HCT116 (cell line): ENCODE measurements at regions not wholly inside any gene's neighbourhood (a gene's known extent, or its start where the extent isn't known, plus 50 kb on each side); places are given as distances from the start of the nearest gene placed in this dataset.

Source experiments
- ATAC-seq: fragments of 200-7000 bp; cut with Tn5 transposase; 2 replicates; pipeline ENCODE4 v1.9.1; 2020; ENCODE audit warnings: mild to moderate bottlenecking, moderate library complexity
- BruUV-seq: library from RNA; stranded (reverse); fragments of 400-500 nt; replicated peaks from 2 replicates; lab custom pipeline; 2021; lab: Mats Ljungman, UMichigan
- CTCF ChIA-PET: fragments of 300-600 bp; sonication (Branson Sonifier 250); formaldehyde crosslinking; loops from one replicate; lab custom pipeline; 2021; ENCODE audit warnings: antibody characterized with exemption; lab: Charles Lee
- POLR2A ChIA-PET: fragments of 300-600, 350-600 bp; sonication (Branson Sonifier 250); formaldehyde crosslinking; loops from one replicate; lab custom pipeline; 2021; ENCODE audit warnings: antibody characterized with exemption; lab: Charles Lee
- RAD21 ChIA-PET, 2 experiments: fragments of 300-600 bp; sonication (Branson Sonifier 250); formaldehyde crosslinking; loops; one replicate each; lab custom pipeline; 2023; ENCODE audit warnings: low total read pairs in 2 of 2; ENCODE audit not compliant: uncharacterized antibody in 2 of 2, unreplicated experiment in 2 of 2, low non-redundant PET in 1 of 2; lab: Charles Lee
- DNase-seq: peaks from one replicate; pipeline ENCODE4 v3.0.0-alpha.2; 2010; ENCODE audit warnings: low read depth, low spot score
- H2AFZ ChIP-seq: fragments of 200-600 bp; shearing (Covaris generic), sonication (generic); 2 replicates; pipeline ENCODE4 v1.6.1; 2017; ENCODE audit warnings: low read depth, mixed run types, mixed read lengths, antibody characterized with exemption, low read length; ENCODE audit not compliant: poor library complexity, severe bottlenecking
- H3K27ac ChIP-seq: 2 replicates; pipeline ENCODE4 v1.5.1; 2012; ENCODE audit warnings: low read depth, low read length
- H3K27me3 ChIP-seq: fragments of 200-600 bp; sonication (generic); 2 replicates; pipeline ENCODE4 v1.6.1; 2016; ENCODE audit warnings: mixed run types, low read length, mixed read lengths; ENCODE audit not compliant: insufficient read depth
- H3K36me3 ChIP-seq, 2 experiments: fragments of 200-500 bp in 1 of 2; fragments of 200-600 bp in 1 of 2; sonication (Bioruptor generic) in 1 of 2; sonication (generic) in 1 of 2; 2 replicates each; pipeline versions ENCODE4 v1.5.1 to v1.6.1; 2014 to 2016; ENCODE audit warnings: low read length in 2 of 2, inconsistent platforms in 1 of 2, mixed read lengths in 1 of 2, mixed run types in 1 of 2; ENCODE audit not compliant: insufficient read depth in 2 of 2, control insufficient read depth in 1 of 2
- H3K4me1 ChIP-seq, 2 experiments: fragments of 200-600 bp in 1 of 2; sonication (generic) in 1 of 2; 2 replicates each; pipeline versions ENCODE4 v1.5.1 to v1.6.1; 2012 to 2017; ENCODE audit warnings: low read length in 2 of 2, inconsistent platforms in 1 of 2, mild to moderate bottlenecking in 1 of 2, mixed read lengths in 1 of 2, mixed run types in 1 of 2, moderate library complexity in 1 of 2; ENCODE audit not compliant: insufficient read depth in 2 of 2, control insufficient read depth in 1 of 2
- H3K4me2 ChIP-seq: fragments of 200-600 bp; sonication (generic); 2 replicates; pipeline ENCODE4 v1.6.1; 2017; ENCODE audit warnings: mixed run types, low read length, mixed read lengths
- H3K4me3 ChIP-seq, 2 experiments: fragments of 200-600 bp in 1 of 2; sonication (generic) in 1 of 2; replicated peaks in 1 of 2; 2 replicates each; pipeline ENCODE4 v1.5.1; 2011 to 2016; ENCODE audit warnings: low read length in 2 of 2, control low read depth in 1 of 2, low read depth in 1 of 2, mild to moderate bottlenecking in 1 of 2, mixed read lengths in 1 of 2, mixed run types in 1 of 2
- H3K79me2 ChIP-seq: fragments of 200-600 bp; sonication (generic); 2 replicates; pipeline ENCODE4 v1.6.1; 2017; ENCODE audit warnings: mild to moderate bottlenecking, mixed run types, low read length, moderate library complexity, mixed read lengths; ENCODE audit not compliant: insufficient read depth
- H3K9ac ChIP-seq: fragments of 200-600 bp; sonication (generic); 2 replicates; pipeline ENCODE4 v1.6.1; 2016; ENCODE audit warnings: low read length, mixed read lengths
- H3K9me2 ChIP-seq: fragments of 200-600 bp; sonication (generic), shearing (Covaris generic); 2 replicates; pipeline ENCODE4 v1.6.1; 2017; ENCODE audit warnings: mixed run types, mild to moderate bottlenecking, moderate library complexity; ENCODE audit not compliant: insufficient read depth
- H3K9me3 ChIP-seq, 2 experiments: fragments of 200-500 bp in 1 of 2; fragments of 200-600 bp in 1 of 2; sonication (Bioruptor generic) in 1 of 2; sonication (generic) in 1 of 2; 2 replicates each; pipeline ENCODE4 v1.6.1; 2014 to 2017; ENCODE audit warnings: low read length in 2 of 2, mixed read lengths in 2 of 2, inconsistent platforms in 1 of 2, low read depth in 1 of 2, mild to moderate bottlenecking in 1 of 2, mixed run types in 1 of 2, moderate library complexity in 1 of 2; ENCODE audit not compliant: control insufficient read depth in 1 of 2, insufficient read depth in 1 of 2
- H4K20me1 ChIP-seq: fragments of 200-600 bp; sonication (generic), shearing (Covaris generic); 2 replicates; pipeline ENCODE4 v1.6.1; 2017; ENCODE audit warnings: mixed run types, mild to moderate bottlenecking, moderate library complexity; ENCODE audit not compliant: insufficient read depth
- CBX3 ChIP-seq: IDR thresholded peaks from 2 replicates; pipeline ENCODE4 v1.6.1; 2012; ENCODE audit warnings: low read depth
- CEBPB ChIP-seq: IDR thresholded peaks from 2 replicates; pipeline ENCODE4 v1.6.1; 2012; ENCODE audit warnings: low read depth
- CTCF ChIP-seq, 3 experiments: fragments of 200-600 bp in 1 of 3; sonication (generic) in 1 of 3; IDR thresholded peaks in 2 of 3; conservative IDR thresholded peaks in 1 of 3; 2 replicates each; pipeline ENCODE4 v1.5.1; 2012 to 2017; ENCODE audit warnings: low read depth in 2 of 3, low read length in 2 of 3, antibody characterized with exemption in 1 of 3, borderline replicate concordance in 1 of 3, control low read depth in 1 of 3, mild to moderate bottlenecking in 1 of 3, mixed read lengths in 1 of 3, mixed run types in 1 of 3, moderate library complexity in 1 of 3; ENCODE audit not compliant: insufficient read depth in 1 of 3
- EGR1 ChIP-seq: IDR thresholded peaks from 2 replicates; pipeline ENCODE4 v1.6.1; 2012; ENCODE audit warnings: low read depth
- ELF1 ChIP-seq: IDR thresholded peaks from 2 replicates; pipeline ENCODE4 v1.6.1; 2012; ENCODE audit warnings: low read depth, borderline replicate concordance
- REST ChIP-seq: IDR thresholded peaks from 2 replicates; pipeline ENCODE4 v1.6.1; 2012; ENCODE audit warnings: low read depth
- intact Hi-C: fragments of 100-400 bp; cut with micrococcal nuclease; formaldehyde crosslinking; loops from 2 replicates; pipeline ENCODE4 v1.10.0; 2022

- TF ChIP-seq ELF1, result no peak
- no peak for TF ChIP-seq CTCF (IDR thresholded peaks at IDR 0.05 in 2 of 3, conservative IDR thresholded peaks at IDR 0.05 in 1 of 3; ENCODE audit: borderline replicate concordance in 1 of 3, insufficient read depth in 1 of 3, low read depth in 2 of 3, low read length in 2 of 3)
- TF ChIP-seq REST, result no peak
- TF ChIP-seq CEBPB, result no peak
- TF ChIP-seq EGR1, result no peak
- no peak for TF ChIP-seq CBX3
- intact Hi-C loops, result no loop called here
Measured at GRCh38 chr6:142669471-142670351, 275.3 kb downstream of the HIVEP2 start.

More at GRCh38 chr6:142669471-142670351, 275.3 kb downstream of the HIVEP2 start:
- Histone ChIP-seq H3K4me2 (no peak overlapping the region), H3K27ac (no peak overlapping the region), H3K27me3 (no peaks in the 10 kb centered on the region), H4K20me1 (no peaks in the 10 kb centered on the region), H2AFZ (no peak overlapping the region), H3K9me2 (no peaks in the 10 kb centered on the region), H3K4me3 (no peak overlapping the region), H3K9ac (no peak overlapping the region), H3K9me3 (no peaks in the 10 kb centered on the region), H3K79me2 (no peaks in the 10 kb centered on the region), H3K4me1 (no peaks in the 10 kb centered on the region), H3K36me3 (no peaks in the 10 kb centered on the region)
- no peak for ATAC-seq
- BruUV-seq, result no TSS peak
- RAD21 ChIA-PET, result no interaction called here
- CTCF ChIA-PET, result no interaction called here
- POLR2A ChIA-PET, result no interaction called here
- DNase-seq, result no peak
